COLO668 (cell line): ENCODE measurements at regions not wholly inside any gene's neighbourhood (a gene's known extent, or its start where the extent isn't known, plus 50 kb on each side); places are given as distances from the start of the nearest gene placed in this dataset.
"Not testable (repeated sequence)": the region's sequence is repeated elsewhere in the genome, so short reads cannot be mapped to it uniquely, and the experiment has no call there.

Experiments
- DNase-seq: peaks from one replicate; lab custom pipeline; 2025; ENCODE audit not compliant: unreplicated experiment; lab: John Stamatoyannopoulos, UW

DNA sequence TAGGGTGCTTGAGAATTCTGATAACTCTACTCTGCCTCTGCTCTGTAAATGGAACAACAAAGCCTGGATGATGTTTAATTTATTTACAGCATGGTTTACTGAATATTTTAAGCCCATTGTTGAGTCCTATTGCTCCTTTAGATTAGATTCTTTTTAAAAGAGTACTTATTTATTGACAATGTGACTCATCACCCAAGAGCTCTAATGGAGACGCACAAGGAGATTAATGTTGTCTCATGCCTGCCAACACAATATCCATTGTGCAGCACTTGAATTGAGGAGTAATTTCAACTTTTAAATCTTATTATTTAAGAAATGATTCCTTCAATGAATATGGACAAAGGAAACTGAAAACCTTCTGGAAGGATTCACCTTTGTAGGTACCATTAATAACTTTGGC, 691.4 kb downstream of the ZBBX start:
- no peak for DNase-seq

DNA sequence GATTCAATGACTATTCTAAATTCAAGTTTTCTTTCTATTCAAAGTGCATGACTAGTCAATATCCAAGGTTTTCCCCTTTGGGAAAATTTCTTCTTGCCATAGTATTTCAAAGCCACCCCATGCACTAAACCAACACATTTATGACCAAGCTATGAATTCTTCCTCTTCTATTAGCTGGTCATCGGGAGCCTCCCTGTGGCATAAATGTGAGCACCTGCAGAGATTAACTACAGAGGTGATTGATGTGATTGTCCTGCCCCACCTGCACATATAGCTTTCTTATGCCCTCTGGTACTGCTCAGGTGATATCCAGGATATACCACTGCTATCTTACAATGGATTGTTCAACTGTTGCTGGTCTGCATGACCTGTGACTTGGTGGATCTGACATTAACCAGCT, 694.9 kb downstream of the ZBBX start:
- DNase-seq, result no peak

DNA sequence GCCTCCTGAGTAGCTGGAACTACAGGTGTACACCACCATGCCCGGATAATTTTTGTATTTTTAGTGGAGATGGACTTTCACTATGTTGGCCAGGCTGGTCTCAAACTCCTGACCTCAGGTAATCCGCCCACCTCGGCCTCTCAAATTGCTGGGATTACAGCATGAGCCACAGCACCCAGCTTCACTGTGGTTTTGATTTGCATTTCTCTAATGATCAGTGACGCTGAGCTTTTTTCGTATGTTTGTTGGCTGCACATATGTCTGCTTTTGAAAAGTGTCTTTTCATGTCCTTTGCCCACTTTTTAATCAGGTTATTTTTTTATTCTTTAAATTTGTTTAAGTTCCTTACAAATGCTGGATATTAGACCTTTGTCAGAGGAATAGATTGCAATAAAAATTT, 696.0 kb downstream of the ZBBX start:
- not testable (repeated sequence) for DNase-seq

DNA sequence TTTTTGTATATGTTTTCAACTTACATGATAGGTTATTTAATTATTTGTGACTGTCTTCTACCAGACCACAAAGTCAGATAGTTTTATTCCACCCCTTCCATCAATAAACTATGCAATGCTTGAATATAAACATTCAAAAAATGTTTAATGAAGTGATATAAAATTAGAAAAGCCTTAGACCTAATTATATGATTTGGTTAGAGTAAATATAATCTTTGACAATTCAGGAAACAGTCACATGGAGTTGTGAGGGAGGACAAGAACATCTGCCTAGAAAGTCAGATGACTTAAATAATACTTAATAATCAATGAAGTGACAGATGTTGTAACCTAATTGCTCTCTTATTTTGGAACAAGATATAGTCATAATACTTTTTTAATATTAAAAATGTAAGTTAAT, 710.3 kb downstream of the ZBBX start:
- DNase-seq, result no peak

DNA sequence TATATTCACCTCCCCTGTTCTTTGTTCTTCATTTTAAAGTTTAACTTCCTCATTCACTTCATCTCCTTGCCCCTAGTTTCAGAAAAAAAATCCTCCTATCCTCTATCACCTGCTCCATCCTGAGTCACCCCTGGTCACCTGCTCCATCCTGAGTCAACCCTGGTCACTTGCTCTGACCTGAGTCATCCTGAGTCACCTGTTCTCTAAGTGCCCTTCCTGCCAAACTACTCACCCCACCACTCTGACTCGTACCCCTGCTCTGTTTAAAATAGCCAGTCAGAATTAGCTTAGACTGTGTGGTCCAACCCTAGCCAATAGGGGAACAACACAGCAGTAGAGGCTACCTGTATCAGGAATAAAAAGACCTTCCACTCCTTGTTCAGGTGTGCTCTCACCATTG, 716.9 kb downstream of the ZBBX start:
- no peak for DNase-seq

DNA sequence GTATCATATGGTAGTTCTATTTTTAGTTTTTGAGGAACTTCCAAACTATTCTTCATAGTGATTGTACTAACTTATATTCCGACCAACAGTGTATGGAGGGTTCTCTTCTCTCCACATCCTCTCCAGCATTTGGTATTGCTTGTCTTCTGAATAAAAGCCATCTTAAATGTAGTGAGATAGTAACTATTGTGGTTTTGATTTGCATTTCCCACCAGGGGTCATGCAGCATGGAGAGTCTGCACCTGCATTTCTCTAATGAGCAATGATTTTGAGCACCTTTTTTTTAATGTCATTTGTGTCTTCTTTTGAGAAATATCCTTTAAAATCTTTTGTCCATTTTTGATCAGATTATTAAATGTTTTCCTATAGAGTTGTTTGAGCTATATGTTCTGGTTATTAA, 718.5 kb downstream of the ZBBX start:
- DNase-seq, result no peak

DNA sequence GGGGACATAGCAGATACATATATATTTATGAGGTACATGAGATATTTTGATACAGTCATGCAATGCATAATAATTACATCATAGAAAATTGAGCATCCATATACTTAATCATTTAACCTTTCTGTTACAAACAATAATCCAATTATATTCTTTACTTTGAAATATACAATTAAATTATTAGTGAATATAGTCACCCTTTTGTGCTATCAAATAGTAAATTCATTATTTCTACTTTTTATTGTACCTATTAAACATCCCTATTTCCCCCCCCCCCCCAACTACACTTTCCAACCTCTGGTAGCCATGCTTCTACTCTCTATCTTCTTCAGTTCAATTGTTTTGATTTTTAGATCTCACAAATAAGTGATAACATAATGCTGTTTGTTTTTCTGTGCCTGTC, 719.1 kb downstream of the ZBBX start:
- DNase-seq, result no peak

DNA sequence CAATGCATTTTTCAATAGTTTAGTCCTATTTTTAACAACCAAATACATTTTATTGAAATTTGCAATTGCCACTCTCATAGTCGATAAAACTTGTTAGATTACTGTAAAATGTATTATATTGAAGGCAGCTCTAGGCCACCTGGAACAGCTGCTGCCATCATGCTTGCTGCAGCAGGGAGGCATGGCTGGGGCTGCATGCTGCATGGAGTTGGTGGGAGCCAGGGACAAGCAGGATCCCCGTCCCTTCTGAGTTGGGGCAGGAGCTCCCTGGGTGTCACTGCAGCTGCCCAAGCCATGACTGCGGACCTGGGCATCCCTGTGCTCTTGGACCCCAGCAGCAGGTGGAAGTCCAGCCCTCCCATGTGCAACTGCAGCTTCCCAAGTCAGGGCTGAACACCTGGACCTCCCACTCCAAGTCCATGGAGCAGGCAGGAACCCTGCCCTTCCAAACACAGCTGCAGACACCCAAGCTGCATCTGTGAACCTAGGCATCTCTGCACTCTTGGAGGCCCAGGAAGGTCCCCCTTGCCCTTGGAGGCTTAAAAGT, 742.0 kb downstream of the ZBBX start:
- DNase-seq, result no peak

DNA sequence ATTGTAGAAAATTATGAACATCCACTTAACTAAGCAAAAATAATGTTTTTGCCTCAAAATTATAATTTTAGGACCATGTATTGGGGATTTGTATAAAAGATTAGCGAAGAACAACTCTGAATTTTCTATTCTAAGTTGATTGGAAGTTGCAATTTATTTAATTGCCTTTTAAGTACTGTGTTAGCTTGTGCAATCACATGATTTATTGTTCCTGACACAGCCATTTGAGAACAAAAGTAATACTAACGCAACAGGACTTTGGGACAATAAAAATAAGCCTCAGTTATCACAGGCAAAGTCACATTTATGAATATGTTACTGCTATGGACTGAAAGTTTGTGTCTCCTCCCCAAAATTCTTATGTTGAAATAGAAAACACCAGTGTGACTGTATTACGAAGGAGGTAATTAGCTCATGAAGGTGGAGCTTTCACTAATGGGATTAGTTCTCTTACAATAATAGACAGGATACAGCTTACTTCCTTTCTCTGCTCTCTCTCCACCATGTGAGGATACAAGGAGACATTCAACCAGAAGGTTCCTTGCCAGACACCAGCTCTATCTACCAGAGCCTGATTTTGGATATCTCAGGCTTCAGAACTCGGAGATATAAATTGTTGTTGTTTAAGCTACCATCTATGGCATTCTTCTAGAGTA, 745.9 kb downstream of the ZBBX start:
- DNase-seq, result no peak

DNA sequence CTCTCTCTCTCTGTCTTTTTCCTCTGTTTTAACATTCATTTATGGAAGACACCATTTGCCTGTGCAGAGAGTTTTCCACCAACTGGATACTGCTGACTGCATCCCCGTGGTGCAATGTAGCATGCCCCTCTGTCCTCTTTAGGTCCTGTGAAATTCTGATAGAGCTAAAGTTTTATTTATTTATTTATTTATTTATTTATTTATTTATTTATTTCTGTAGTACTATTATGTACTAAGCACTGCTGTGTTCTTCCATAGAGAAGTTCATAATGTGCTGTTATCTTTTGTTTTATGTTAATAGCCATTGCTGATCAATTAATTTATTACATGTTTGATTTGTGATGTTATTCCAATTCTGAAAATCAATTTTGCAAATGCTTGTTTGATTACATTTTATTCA, 749.9 kb downstream of the ZBBX start:
- DNase-seq, result no peak

DNA sequence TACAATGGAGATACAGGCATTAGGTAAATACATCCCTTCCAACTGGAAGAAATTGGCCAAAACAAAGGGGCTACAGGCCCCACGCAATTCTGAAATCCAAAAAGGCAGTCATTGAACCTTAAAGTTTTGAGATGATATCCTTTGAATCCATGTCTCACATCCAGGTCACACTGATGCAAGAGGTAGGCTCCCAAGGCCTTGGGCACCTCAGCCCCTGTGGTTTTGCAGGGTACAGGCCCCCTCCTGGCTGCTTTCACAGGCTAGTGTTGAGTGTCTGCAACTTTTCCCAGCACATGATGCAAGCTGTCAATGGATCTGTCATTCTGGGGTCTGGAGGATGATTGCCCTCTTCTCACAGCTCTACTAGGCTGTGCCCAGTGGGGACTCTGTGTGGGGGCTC, 766.7 kb downstream of the ZBBX start:
- no peak for DNase-seq

DNA sequence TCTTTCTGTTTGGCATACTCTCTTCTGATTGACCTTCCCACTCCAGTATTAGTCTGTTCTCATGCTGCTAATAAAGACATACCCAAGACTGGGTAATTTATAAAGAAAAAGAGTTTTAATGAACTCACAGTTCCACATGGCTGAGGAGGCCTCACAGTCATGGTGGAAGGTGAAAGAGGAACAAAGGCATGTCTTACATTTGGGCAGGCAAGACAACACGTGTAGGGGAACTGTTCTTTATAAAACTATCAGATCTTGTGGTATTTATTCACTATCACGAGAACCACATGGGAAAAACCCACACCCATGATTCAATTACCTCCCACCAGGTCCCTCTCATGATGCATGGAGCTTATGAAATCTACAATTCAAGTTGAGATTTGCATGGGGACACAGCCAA, 767.3 kb downstream of the ZBBX start:
- not testable (repeated sequence) for DNase-seq

DNA sequence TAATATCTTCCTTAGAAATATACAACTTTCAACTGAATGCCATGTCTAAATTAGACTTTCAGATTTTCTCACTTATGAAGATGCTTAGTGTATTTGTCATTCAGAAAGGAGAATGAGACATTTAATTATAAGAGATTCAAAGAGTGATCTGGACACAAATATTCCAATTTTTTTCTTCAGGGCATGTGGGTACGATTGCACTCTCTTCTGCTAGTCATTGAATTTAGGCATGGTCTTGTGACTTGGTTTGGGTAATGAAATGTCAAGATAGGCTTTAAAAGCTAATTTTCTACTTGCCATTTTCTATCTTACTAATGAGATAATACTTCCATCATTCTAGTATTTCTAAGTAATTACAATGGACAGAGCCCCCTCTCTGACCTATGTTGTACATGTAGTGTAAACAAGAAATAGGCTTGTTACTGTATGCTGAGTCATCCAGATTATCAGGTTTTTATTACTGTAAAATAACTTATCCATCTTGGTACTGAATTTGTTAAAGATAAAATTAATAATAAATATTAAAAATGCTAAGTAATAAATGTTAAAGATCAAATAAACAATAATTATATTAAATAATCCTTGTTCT, 770.8 kb upstream of the BCHE start:
- no peak for DNase-seq

DNA sequence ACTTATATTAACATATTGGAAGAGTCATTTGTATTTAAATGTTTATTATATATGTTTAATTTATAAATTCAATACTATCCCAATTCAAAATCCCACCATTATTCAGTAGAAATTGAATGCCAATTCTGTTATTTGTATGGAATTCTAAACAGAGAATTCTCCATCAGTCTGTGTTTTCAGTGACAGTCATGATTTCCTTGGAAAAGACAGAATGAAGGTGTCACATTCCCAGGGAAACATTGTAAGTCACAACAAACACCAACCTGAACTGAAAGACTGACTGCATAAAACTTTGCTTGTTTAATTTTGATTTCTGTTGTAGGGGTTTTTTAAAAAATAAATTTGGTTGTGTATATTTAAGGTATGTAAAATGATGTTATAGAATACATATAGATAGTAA, 769.8 kb upstream of the BCHE start:
- DNase-seq, result no peak

DNA sequence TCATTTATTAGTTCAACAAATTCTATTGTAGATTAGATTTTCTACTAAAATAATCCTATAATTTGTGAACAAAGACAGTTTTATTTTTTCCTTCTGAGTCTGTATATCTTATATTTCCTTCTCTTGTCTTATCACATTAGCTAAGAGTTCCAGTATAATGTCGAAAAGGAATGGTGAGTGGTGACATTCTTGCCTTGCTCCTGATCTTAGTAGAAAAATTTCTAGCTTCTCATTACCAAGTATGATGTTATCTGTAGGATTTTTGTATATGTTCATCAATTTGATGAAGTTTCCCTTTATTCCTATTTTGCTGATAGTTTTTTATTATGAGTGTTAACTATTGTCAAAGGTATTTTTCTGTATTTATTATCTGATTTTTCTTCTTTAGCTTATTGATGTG, 756.6 kb upstream of the BCHE start:
- DNase-seq, result no peak

DNA sequence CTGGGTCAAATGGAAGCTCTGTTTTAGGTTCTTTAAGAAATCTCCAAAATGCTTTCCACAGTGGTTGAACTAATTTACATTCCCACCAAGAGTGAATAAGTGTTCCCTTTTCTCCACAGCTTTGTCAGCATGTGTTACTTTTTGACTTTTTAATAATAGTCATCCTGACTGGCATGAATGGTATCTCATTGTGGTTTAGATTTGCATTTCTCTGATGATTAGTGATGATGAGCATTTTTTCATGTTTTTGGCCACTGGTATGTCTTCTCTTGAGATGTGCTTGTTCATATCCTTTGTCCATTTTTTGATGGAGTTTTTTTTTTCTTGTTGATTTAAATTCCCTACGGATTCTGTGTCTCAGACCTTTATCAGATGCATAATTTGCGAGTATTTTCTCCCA, 745.0 kb upstream of the BCHE start:
- DNase-seq, result no peak

DNA sequence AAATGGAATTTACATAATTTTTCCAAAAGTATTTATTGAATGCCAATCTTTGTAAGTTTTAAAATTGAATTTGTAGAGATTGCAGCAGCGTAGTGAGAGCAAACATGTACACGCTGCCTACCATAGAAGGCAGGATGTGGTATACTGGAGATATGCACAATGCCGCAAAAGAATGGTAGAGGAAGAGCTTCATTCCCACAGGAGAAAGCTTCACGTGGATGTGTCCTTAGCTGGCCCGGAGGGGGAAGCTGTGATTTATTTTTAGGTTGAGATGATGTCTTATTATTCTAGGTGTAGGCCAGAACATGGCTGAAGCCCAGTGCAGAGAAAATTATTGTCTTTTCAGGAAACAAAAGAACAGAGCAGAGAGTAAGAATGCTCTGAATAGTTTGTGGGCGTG, 743.3 kb upstream of the BCHE start:
- no peak for DNase-seq

DNA sequence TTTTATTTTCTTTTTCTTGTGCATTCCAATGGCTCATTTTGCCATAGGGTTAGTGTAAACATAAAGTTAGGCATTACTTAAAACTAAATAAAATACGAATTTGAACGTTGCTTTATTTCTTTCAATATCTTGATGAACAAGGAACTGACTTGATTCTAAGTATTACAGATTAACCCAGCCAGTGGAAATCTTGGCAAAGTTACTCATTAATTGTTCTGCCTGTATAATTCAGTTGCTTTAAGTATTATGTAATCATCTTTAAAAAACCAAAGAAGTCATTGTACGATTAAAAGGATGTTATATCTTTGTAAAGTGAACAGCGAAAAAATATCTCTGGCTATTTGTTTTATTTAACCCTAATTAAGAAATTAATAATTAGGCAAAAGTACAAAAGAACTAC, 737.9 kb upstream of the BCHE start:
- DNase-seq, result no peak

DNA sequence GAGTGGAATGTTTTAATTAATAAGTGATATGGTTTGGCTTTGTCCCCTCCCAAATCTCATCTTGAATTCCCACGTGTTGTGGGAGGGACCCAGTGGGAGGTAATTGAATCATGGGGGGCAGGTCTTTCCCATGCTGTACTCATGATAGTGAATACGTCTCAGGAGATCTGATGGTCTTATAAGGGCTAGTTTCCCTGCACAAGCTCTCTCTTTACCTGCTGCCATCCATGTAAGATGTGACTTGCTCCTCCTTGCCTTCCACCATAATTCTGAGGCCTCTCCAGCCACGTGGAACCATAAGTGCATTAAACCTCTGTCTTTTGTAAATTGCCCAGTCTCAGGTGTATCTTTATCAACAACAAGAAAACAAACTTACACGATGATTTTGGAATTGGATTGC, 734.5 kb upstream of the BCHE start:
- not testable (repeated sequence) for DNase-seq

DNA sequence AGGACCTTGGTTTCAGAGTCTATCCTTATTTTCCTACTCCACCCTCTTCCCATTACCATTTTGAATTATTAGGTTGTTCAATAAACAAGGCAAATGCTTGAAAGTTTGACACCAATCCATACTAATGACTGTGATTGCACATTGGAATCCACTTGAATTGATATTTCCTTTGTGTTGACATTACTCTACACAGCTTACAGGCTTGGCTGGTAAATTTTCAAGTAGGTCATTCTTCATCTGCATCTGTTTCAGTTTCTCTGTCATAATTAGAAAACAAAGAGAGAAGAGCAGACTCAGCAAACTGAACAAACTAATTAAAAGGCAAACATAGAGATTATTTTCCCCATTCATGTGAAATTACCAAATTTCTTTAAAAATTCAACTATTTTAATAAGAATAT, 732.9 kb upstream of the BCHE start:
- no peak for DNase-seq

DNA sequence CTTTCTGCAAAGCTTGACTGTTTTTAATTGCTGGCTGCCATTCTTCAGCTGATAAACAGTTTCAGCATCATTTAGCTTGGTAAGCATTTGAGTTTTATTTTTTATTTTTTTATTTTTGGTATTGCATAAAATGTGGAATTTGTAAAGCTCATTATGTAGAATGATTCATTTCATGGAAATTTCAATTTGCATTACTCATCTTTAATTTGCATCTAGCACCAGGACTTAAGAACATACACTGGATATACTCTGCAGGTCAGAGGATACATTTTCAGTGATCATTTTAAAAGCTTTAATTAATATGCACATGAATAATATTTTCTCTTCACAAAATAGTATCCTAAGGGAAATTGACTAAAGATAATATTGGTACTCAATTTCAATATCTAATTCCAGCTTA, 732.4 kb upstream of the BCHE start:
- no peak for DNase-seq

DNA sequence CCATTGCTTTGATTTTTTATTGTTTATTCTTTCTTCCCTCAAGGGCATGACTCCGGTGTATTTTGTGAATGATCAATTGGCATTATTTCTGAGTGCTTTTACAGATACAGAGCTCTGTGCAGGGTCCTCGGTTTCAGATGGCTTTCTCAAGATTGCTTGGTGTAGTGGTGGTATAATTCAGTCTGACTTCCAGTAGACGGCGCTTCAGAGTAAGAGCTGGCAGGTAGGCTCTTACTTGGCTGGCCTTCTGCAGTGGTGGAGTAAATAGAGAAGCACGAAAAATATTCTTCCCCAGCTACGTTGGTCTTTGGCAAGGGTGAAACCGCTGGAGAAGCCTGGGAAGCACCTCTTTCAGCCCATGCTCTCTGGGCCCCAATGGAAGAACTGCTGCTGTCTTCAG, 723.0 kb upstream of the BCHE start:
- DNase-seq, result no peak

DNA sequence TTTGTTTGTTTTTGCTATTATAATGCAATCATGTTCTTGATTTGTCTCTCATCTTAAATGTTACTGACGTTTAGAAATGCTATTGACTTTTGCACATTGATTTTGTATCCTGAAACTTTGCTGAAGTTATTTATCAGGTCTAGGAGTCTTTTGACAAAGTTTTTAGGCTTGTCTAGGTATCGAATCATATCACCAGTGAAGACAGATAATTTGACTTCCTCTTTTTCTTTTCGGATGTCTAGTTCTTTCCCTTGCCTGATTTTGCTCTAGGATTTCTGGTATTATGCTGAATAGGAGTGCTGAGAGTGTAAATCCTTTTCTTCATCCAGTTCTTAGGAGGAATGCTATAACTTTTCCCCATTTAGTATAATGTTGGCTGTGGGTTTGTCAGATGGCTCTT, 719.7 kb upstream of the BCHE start:
- DNase-seq, result no peak
